H9 (cell line): ENCODE measurements at regions not wholly inside any gene's neighbourhood (a gene's known extent, or its start where the extent isn't known, plus 50 kb on each side); places are given as distances from the start of the nearest gene placed in this dataset.

Experiments
- DNase-seq: peaks from one replicate; pipeline ENCODE4 v3.0.0-alpha.2; 2017
- H2AFZ ChIP-seq: one replicate; pipeline ENCODE4 v1.6.1; 2013; ENCODE audit warnings: mild to moderate bottlenecking, low read length, control low read depth, moderate library complexity
- H2AK5ac ChIP-seq: 2 replicates; pipeline ENCODE4 v1.6.1; 2013; ENCODE audit warnings: low read length, control low read depth, mixed read lengths; ENCODE audit not compliant: insufficient read length
- H2BK120ac ChIP-seq: one replicate; pipeline ENCODE4 v1.6.1; 2013; ENCODE audit warnings: low read depth, mild to moderate bottlenecking, low read length, control low read depth, inconsistent platforms; ENCODE audit not compliant: poor library complexity, severe bottlenecking
- H2BK12ac ChIP-seq: 2 replicates; pipeline ENCODE4 v1.6.1; 2013; ENCODE audit warnings: low read length, control low read depth, mixed read lengths, low read depth; ENCODE audit not compliant: insufficient read length
- H2BK15ac ChIP-seq: 2 replicates; pipeline ENCODE4 v1.6.1; 2013; ENCODE audit warnings: low read depth, low read length, control low read depth
- H2BK20ac ChIP-seq: one replicate; pipeline ENCODE4 v1.6.1; 2013; ENCODE audit warnings: low read depth, mild to moderate bottlenecking, low read length, control low read depth, inconsistent platforms; ENCODE audit not compliant: poor library complexity, severe bottlenecking
- H2BK5ac ChIP-seq: 2 replicates; pipeline ENCODE4 v1.6.1; 2013; ENCODE audit warnings: low read length, control low read depth, mixed read lengths; ENCODE audit not compliant: insufficient read length
- H3K14ac ChIP-seq: 2 replicates; pipeline ENCODE4 v1.6.1; 2013; ENCODE audit warnings: low read length, control low read depth; ENCODE audit not compliant: insufficient read depth
- H3K18ac ChIP-seq: 2 replicates; pipeline ENCODE4 v1.6.1; 2013; ENCODE audit warnings: low read depth, mild to moderate bottlenecking, mixed read lengths, low read length, control low read depth; ENCODE audit not compliant: insufficient read length
- H3K23ac ChIP-seq: 2 replicates; pipeline ENCODE4 v1.6.1; 2013; ENCODE audit warnings: low read length, control low read depth, mixed read lengths, low read depth; ENCODE audit not compliant: insufficient read length
- H3K23me2 ChIP-seq: 2 replicates; pipeline ENCODE4 v1.6.1; 2013; ENCODE audit warnings: low read depth, mild to moderate bottlenecking, mixed read lengths, low read length, control low read depth; ENCODE audit not compliant: insufficient read length, poor library complexity, severe bottlenecking
- H3K27ac ChIP-seq: 2 replicates; pipeline ENCODE4 v1.5.1; 2013; ENCODE audit warnings: low read length, control low read depth, mixed read lengths, low read depth; ENCODE audit not compliant: insufficient read length
- H3K27me3 ChIP-seq: 2 replicates; pipeline ENCODE4 v1.6.1; 2013; ENCODE audit warnings: low read length, control low read depth, inconsistent platforms; ENCODE audit not compliant: insufficient read depth
- H3K4ac ChIP-seq: 2 replicates; pipeline ENCODE4 v1.6.1; 2013; ENCODE audit warnings: low read depth, mild to moderate bottlenecking, control low read depth, inconsistent platforms, low read length, moderate library complexity
- H3K4me1 ChIP-seq: 2 replicates; pipeline ENCODE4 v1.6.1; 2013; ENCODE audit warnings: low read length, control low read depth, inconsistent platforms; ENCODE audit not compliant: insufficient read depth
- H3K4me2 ChIP-seq: 2 replicates; pipeline ENCODE4 v1.6.1; 2013; ENCODE audit warnings: low read length, control low read depth, mixed read lengths; ENCODE audit not compliant: insufficient read length, insufficient read depth
- H3K56ac ChIP-seq: 2 replicates; pipeline ENCODE4 v1.6.1; 2013; ENCODE audit warnings: low read depth, mild to moderate bottlenecking, mixed read lengths, low read length, control low read depth; ENCODE audit not compliant: insufficient read length
- H3K79me1 ChIP-seq: 2 replicates; pipeline ENCODE4 v1.6.1; 2013; ENCODE audit warnings: low read depth, mild to moderate bottlenecking, moderate library complexity, low read length, control low read depth, inconsistent platforms; ENCODE audit not compliant: insufficient read depth, poor library complexity, severe bottlenecking
- H3K79me2 ChIP-seq: 2 replicates; pipeline ENCODE4 v1.6.1; 2013; ENCODE audit warnings: low read length, control low read depth, inconsistent platforms; ENCODE audit not compliant: insufficient read depth
- H3K9ac ChIP-seq: 2 replicates; pipeline ENCODE4 v1.6.1; 2013; ENCODE audit warnings: low read length, control low read depth, mixed read lengths; ENCODE audit not compliant: insufficient read length; ENCODE audit errors: extremely low read depth
- H3K9me3 ChIP-seq: one replicate; pipeline ENCODE4 v1.6.1; 2013; ENCODE audit warnings: low read depth, low read length, inconsistent platforms; ENCODE audit not compliant: control insufficient read depth
- H3T11ph ChIP-seq: one replicate; pipeline ENCODE4 v1.6.1; 2013; ENCODE audit warnings: mild to moderate bottlenecking, low read length, control low read depth, inconsistent platforms
- H4K20me1 ChIP-seq: one replicate; pipeline ENCODE4 v1.6.1; 2013; ENCODE audit not compliant: control insufficient read depth, insufficient read length, insufficient read depth
- H4K5ac ChIP-seq: 2 replicates; pipeline ENCODE4 v1.6.1; 2013; ENCODE audit warnings: low read depth, mild to moderate bottlenecking, mixed read lengths, low read length, control low read depth; ENCODE audit not compliant: insufficient read length
- H4K8ac ChIP-seq: replicated peaks from 2 replicates; pipeline ENCODE4 v1.6.1; 2013; ENCODE audit warnings: low read length, control low read depth, mixed read lengths, low read depth; ENCODE audit not compliant: insufficient read length
- H4K91ac ChIP-seq: 2 replicates; pipeline ENCODE4 v1.6.1; 2013; ENCODE audit warnings: low read depth, mild to moderate bottlenecking, moderate library complexity, mixed read lengths, low read length, control low read depth; ENCODE audit not compliant: insufficient read length
- H3K27ac Mint-ChIP-seq, 3 experiments: 2 replicates in 2 of 3; 3 replicates in 1 of 3; pipeline ENCODE4 v1.8.0; 2020 to 2021; ENCODE audit warnings: mixed read lengths in 3 of 3, mild to moderate bottlenecking in 1 of 3, moderate library complexity in 1 of 3
- H3K27me3 Mint-ChIP-seq: 2 replicates; pipeline ENCODE4 v1.8.0; 2021; ENCODE audit warnings: low read depth, mild to moderate bottlenecking, moderate library complexity, mixed read lengths
- H3K36me3 Mint-ChIP-seq, 3 experiments: 2 replicates in 2 of 3; 3 replicates in 1 of 3; pipeline ENCODE4 v1.8.0; 2020 to 2021; ENCODE audit warnings: low read depth in 3 of 3, mixed read lengths in 3 of 3; ENCODE audit not compliant: insufficient read depth in 1 of 3
- H3K4me1 Mint-ChIP-seq, 2 experiments: 2 replicates each; pipeline ENCODE4 v1.8.0; 2020; ENCODE audit warnings: mixed read lengths in 2 of 2
- H3K4me3 Mint-ChIP-seq, 2 experiments: 2 replicates in 1 of 2; 3 replicates in 1 of 2; pipeline ENCODE4 v1.8.0; 2020 to 2021; ENCODE audit warnings: mild to moderate bottlenecking in 2 of 2, mixed read lengths in 2 of 2, moderate library complexity in 1 of 2
- H3K9me3 Mint-ChIP-seq, 2 experiments: 2 replicates in 1 of 2; 3 replicates in 1 of 2; pipeline ENCODE4 v1.8.0; 2020; ENCODE audit warnings: mild to moderate bottlenecking in 2 of 2, mixed read lengths in 2 of 2, moderate library complexity in 1 of 2
- CTCF ChIP-seq: fragments of 200-600 bp; sonication (generic); conservative IDR thresholded peaks from 3 replicates; pipeline ENCODE4 v1.8.0; 2021; ENCODE audit warnings: antibody characterized with exemption, mild to moderate bottlenecking
- WGBS: extraction: QIAGEN DNeasy Blood & Tissue Kit; methylation state at CpG from one replicate; pipeline ENCODE4 v1.1.7; 2013; ENCODE audit warnings: missing lambda C conversion rate, low lambda C conversion rate, mixed read lengths; ENCODE audit not compliant: insufficient read length; ENCODE audit errors: extremely low coverage; 5-methylcytosine and 5-hydroxymethylcytosine counted together

GRCh38 chr3:148238421-148238821 lies 459.3 kb upstream of the AGTR1 start:
- Mint-ChIP-seq H3K4me1 (no peaks in the 10 kb centered on the region), H3K4me3 (no peak overlapping the region), H3K9me3 (no peaks in the 10 kb centered on the region), H3K27me3 (no peaks in the 10 kb centered on the region), H3K27ac (no peak overlapping the region), H3K36me3 (no peaks in the 10 kb centered on the region)
- Histone ChIP-seq H3K4me1 (no peaks in the 10 kb centered on the region), H3K79me2 (no peaks in the 10 kb centered on the region), H3K27ac (no peak overlapping the region), H2AK5ac (no peak overlapping the region), H4K91ac (no peak overlapping the region), H2BK12ac (no peak overlapping the region), H4K8ac (no peak overlapping the region), H3K9ac (no peak overlapping the region), H4K5ac (no peak overlapping the region), H3K9me3 (no peaks in the 10 kb centered on the region), H2BK20ac (no peak overlapping the region), H2BK15ac (no peak overlapping the region), H3K79me1 (no peaks in the 10 kb centered on the region), H3K23me2 (no peaks in the 10 kb centered on the region), H3K56ac (no peak overlapping the region), H3K18ac (no peak overlapping the region), H4K20me1 (no peaks in the 10 kb centered on the region), H3K14ac (no peak overlapping the region), H3K27me3 (no peaks in the 10 kb centered on the region), H3K23ac (no peak overlapping the region), H3K4ac (no peak overlapping the region), H2BK5ac (no peak overlapping the region), H3K4me2 (no peak overlapping the region), H2AFZ (no peak overlapping the region), H2BK120ac (no peak overlapping the region), H3T11ph (no peak overlapping the region)
- DNase-seq = no peak
- no peak for TF ChIP-seq CTCF
- no CpG with 5 or more reads among the region's 1 CpG for WGBS
